ENCODE measurements at regions not wholly inside any gene's neighbourhood (a gene's known extent, or its start where the extent isn't known, plus 50 kb on each side); places are given as distances from the start of the nearest gene placed in this dataset.

- H3K36me3 ChIP-seq (ENCODE audit: insufficient read depth, low read length), result no peaks in the 10 kb centered on the region
- no peaks in the 10 kb centered on the region for H4K20me1 ChIP-seq (ENCODE audit: insufficient read depth, low read length)
- H3K9me3 ChIP-seq (ENCODE audit: low read depth, low read length), result no peaks in the 10 kb centered on the region
- H2AFZ ChIP-seq (ENCODE audit: low read length), result no peak overlapping the region
- H3K4me1 ChIP-seq (ENCODE audit: insufficient read depth, low read length), result no peaks in the 10 kb centered on the region
- no peak for DNase-seq (ENCODE audit: insufficient read length, low spot score, missing footprints)
- no peak for TF ChIP-seq CTCF (IDR thresholded peaks at IDR 0.05; ENCODE audit: extremely low read depth, low read depth, low read length)
- H3K4me2 ChIP-seq (ENCODE audit: insufficient read depth, low read length), result no peak overlapping the region
- H3K27me3 ChIP-seq (ENCODE audit: insufficient read depth, low read length), result no peaks in the 10 kb centered on the region
- H3K4me3 ChIP-seq (ENCODE audit: insufficient read depth, low read length), result no peak overlapping the region
- H3K79me2 ChIP-seq (ENCODE audit: insufficient read depth, low read length), result no peaks in the 10 kb centered on the region
- no peak overlapping the region for H3K27ac ChIP-seq (ENCODE audit: low read depth, low read length)
These were observed 2315.4 kb upstream of the AGA start for GRCh38 chr4:179757641-179758040.

GRCh38 chr4:179762840-179763239 is 2320.6 kb upstream of the AGA start:
- H3K79me2 ChIP-seq (ENCODE audit: insufficient read depth, low read length), result no peaks in the 10 kb centered on the region
- no peak for TF ChIP-seq CTCF (IDR thresholded peaks at IDR 0.05; ENCODE audit: extremely low read depth, low read depth, low read length)
- peaks cover 4% of the 10 kb centered on the region for H3K9me3 ChIP-seq (ENCODE audit: low read depth, low read length)
- DNase-seq (ENCODE audit: insufficient read length, low spot score, missing footprints), result no peak
- H3K27ac ChIP-seq (ENCODE audit: low read depth, low read length), result no peak overlapping the region
- no peaks in the 10 kb centered on the region for H3K4me1 ChIP-seq (ENCODE audit: insufficient read depth, low read length)
- H3K4me2 ChIP-seq (ENCODE audit: insufficient read depth, low read length), result no peak overlapping the region
- no peaks in the 10 kb centered on the region for H4K20me1 ChIP-seq (ENCODE audit: insufficient read depth, low read length)
- H3K36me3 ChIP-seq (ENCODE audit: insufficient read depth, low read length), result no peaks in the 10 kb centered on the region
- H2AFZ ChIP-seq (ENCODE audit: low read length), result no peak overlapping the region
- H3K27me3 ChIP-seq (ENCODE audit: insufficient read depth, low read length), result no peaks in the 10 kb centered on the region
- H3K4me3 ChIP-seq (ENCODE audit: insufficient read depth, low read length), result no peak overlapping the region

DNA sequence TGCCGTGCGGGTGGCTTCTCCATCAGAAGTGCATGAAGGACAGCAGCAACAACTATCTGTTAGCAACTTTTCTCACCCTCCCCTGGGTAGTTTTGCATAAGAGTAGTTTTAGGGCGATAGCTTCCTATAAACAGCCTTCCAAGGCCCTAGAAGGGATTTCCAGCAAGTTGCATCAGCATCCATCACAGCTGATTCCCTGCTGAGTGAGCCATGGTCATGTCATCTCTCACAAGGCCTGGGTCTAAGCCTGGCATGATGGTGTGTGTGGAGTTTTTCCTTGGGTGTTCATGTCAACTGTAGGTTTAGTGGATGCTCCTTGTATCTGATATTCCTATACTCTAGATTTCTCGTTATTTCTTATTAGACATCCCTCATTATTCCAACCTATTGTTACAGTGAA is 2324.7 kb upstream of the AGA start:
- DNase-seq (ENCODE audit: insufficient read length, low spot score, missing footprints), result no peak
- no peak for TF ChIP-seq CTCF (IDR thresholded peaks at IDR 0.05; ENCODE audit: extremely low read depth, low read depth, low read length)
- no peak overlapping the region for H3K4me2 ChIP-seq (ENCODE audit: insufficient read depth, low read length)

DNA sequence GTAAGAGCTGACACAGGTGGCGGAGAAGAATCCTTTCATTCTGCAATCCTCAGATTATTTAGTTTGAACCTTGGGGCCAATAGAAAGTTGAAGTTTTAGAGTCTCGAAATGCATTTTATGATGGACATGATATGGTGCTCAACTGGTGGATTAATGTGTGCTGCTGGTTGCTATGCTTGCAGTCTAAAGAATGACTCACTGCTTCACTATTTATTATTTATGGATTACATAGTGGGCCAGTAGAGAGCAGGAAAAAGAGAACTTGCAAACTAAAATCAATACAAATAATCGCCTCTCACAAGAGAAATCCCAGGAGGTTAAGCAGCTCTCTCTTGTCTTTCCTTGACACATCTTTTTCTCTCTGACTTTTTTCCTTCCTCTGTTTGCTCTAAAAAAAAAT is 2326.8 kb upstream of the AGA start:
- no peak for DNase-seq (ENCODE audit: insufficient read length, low spot score, missing footprints)
- H3K9me3 ChIP-seq (ENCODE audit: low read depth, low read length), result peaks cover 4% of the 10 kb centered on the region
- H3K4me1 ChIP-seq (ENCODE audit: insufficient read depth, low read length), result no peaks in the 10 kb centered on the region
- no peaks in the 10 kb centered on the region for H4K20me1 ChIP-seq (ENCODE audit: insufficient read depth, low read length)
- H2AFZ ChIP-seq (ENCODE audit: low read length), result no peak overlapping the region
- no peaks in the 10 kb centered on the region for H3K79me2 ChIP-seq (ENCODE audit: insufficient read depth, low read length)
- TF ChIP-seq CTCF (IDR thresholded peaks at IDR 0.05; ENCODE audit: extremely low read depth, low read depth, low read length), result no peak
- no peak overlapping the region for H3K27ac ChIP-seq (ENCODE audit: low read depth, low read length)
- H3K27me3 ChIP-seq (ENCODE audit: insufficient read depth, low read length), result no peaks in the 10 kb centered on the region
- H3K4me3 ChIP-seq (ENCODE audit: insufficient read depth, low read length), result no peak overlapping the region
- H3K4me2 ChIP-seq (ENCODE audit: insufficient read depth, low read length), result no peak overlapping the region
- H3K36me3 ChIP-seq (ENCODE audit: insufficient read depth, low read length), result no peaks in the 10 kb centered on the region

More for the DNA sequence above, 2324.7 kb upstream of the AGA start:
- no peaks in the 10 kb centered on the region for H3K79me2 ChIP-seq (ENCODE audit: insufficient read depth, low read length)
- no peak overlapping the region for H3K4me3 ChIP-seq (ENCODE audit: insufficient read depth, low read length)
- H3K27ac ChIP-seq (ENCODE audit: low read depth, low read length), result no peak overlapping the region
- H3K4me1 ChIP-seq (ENCODE audit: insufficient read depth, low read length), result no peaks in the 10 kb centered on the region
- H3K36me3 ChIP-seq (ENCODE audit: insufficient read depth, low read length), result no peaks in the 10 kb centered on the region
- H3K27me3 ChIP-seq (ENCODE audit: insufficient read depth, low read length), result no peaks in the 10 kb centered on the region
- H4K20me1 ChIP-seq (ENCODE audit: insufficient read depth, low read length), result no peaks in the 10 kb centered on the region
- peaks cover 4% of the 10 kb centered on the region for H3K9me3 ChIP-seq (ENCODE audit: low read depth, low read length)
- H2AFZ ChIP-seq (ENCODE audit: low read length), result no peak overlapping the region
